ENCODE measurements at regions not wholly inside any gene's neighbourhood (a gene's known extent, or its start where the extent isn't known, plus 50 kb on each side); places are given as distances from the start of the nearest gene placed in this dataset.

DNA sequence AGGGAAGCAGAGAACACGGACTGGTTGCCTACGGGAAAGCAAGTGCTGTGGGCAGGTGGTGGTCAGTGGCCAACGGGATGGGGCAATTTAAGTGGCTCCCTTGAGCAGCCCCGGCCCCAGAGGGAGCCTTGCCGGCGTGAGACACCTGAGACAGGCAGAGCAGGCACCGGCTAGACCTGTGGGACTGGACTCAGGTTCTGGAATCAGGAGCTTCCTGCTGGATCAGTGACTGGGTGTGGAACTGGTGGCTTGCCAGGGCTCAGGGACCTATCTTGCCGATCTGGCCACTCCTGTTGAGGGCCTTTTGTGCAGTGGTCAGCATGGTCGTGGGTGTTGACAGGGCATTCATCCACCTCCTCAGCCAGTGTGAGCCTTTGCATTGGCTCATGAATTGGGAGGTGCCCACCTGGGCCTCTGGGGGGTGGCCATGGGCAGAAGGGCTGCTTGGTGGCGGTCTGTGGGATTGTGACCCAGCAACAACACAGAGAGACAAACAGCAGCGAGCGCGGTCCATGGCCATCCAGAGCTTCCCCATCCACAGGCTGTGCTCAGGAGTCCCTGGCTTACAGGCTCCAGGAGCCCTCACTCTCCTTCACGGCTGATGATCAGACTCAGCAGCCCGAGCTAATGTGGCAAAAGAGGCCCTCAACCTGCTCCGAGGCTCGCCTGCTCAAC is 85.4 kb upstream of the ZNF516 start:
- no peak for DNase-seq (ENCODE audit: extremely low read depth, low read depth)

GRCh38 chr18:76579301-76579695 is 84.3 kb upstream of the ZNF516 start:
- DNase-seq (ENCODE audit: extremely low read depth, low read depth): no peak

- DNase-seq (ENCODE audit: extremely low read depth, low read depth): no peak
Observed at GRCh38 chr18:76578571-76579300, 83.7 kb upstream of the ZNF516 start.

DNA sequence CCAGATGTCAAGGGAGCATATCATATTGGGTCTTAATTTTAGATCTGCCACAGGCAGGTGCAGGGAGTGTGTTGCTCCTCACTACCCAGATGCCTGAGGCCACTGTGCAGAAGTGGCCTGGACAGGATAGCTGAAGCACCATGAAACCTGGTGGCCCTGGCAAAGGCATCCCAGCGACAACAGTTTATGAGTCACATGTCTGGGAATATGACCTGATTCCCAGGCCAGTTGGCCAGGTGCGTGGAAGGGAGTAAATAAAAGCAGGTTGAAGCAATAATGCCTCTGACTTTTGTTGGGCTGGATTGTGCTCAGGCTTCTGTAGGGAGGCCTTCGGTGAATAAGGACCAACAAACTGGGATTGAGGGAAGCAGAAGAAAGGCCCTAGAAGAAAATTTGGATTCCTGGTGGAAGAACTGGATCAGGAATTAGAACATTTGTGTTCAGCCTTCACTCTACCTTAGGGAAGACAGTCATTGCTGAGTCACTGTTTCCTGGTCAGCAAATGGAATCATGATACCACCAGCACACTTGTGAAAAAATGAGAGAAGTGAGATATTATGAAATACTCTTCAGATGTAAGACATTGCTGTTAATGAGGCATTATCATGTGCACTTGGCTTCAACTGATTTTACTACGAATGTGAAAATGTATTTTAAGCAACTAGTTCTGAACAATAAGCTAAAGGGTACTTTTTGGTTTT is 78.4 kb upstream of the ZNF516 start:
- DNase-seq (ENCODE audit: extremely low read depth, low read depth): peak; percentile 75

DNA sequence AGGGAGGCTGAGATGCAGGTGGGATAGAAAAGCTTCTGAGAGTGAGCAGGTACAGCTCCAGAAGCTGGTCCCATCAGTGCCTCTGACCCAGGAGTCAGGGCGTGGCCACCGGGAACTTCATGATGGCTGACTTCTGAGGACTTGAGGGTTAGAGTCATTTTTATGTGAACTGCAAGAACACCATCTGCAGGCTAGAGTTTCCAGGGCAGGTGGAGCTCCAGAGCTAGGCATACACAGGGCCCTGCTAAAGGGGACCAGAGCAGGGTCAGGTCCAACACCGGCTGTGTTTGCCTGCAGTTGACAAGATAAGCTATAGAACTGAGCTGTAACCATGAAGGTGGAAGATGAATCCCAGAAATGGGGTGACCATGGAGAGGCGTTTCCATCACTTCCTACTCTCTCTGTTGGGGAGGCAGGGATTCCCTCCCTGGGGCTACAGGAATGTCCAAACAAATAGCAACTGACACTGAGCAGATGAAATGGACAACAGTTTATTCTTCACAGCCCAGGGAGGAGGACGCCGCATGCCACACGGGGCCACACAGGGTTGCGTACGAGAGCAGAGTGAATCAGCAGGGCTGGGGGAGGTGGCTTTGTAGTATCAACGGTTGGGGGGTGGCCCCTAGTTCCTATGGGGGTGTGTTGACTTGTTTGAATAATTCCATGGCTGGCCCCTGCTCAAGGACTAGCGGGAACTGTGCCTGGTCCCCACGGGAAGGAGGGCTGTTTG is 77.6 kb upstream of the ZNF516 start:
- DNase-seq (ENCODE audit: extremely low read depth, low read depth): peak; percentile 13

DNA sequence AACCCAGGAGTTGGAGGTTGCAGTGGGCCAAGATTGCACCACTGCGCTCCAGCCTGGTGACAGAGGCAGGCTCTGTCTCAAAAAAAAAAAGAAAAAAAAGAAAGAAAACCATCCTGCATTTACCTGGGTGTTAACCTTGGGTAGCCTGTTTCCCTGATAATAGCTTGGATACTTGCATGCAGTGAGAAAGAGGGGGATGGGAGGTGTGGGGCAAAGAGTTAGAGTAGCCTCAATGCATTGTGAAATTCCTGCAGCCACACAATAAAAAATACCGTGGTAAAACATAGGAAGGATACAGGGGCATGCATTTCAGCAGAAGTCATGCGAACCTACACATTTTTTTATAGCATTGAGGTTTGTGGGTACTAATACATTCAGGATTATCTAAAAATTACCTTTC is 76.6 kb upstream of the ZNF516 start:
- DNase-seq (ENCODE audit: extremely low read depth, low read depth): no peak

DNA sequence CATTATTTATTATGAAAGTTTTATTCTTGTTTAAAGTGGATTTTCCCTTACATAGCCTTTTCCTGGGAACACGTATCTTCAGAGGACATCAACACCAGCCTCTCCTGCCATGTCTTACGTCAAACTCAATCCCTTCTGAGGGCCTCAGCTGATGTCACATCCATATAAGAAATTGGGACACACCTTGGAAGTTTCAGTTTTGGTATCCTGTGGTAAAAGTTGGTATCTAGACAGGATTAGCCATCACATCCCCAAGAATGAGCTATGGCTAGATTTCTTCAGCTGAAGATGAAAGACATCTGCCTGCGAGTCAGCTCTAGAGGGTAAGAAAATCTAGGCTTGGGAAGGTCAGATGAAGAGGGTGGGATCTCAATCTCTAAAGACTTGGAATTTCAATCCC is 75.8 kb upstream of the ZNF516 start:
- DNase-seq (ENCODE audit: extremely low read depth, low read depth): no peak

DNA sequence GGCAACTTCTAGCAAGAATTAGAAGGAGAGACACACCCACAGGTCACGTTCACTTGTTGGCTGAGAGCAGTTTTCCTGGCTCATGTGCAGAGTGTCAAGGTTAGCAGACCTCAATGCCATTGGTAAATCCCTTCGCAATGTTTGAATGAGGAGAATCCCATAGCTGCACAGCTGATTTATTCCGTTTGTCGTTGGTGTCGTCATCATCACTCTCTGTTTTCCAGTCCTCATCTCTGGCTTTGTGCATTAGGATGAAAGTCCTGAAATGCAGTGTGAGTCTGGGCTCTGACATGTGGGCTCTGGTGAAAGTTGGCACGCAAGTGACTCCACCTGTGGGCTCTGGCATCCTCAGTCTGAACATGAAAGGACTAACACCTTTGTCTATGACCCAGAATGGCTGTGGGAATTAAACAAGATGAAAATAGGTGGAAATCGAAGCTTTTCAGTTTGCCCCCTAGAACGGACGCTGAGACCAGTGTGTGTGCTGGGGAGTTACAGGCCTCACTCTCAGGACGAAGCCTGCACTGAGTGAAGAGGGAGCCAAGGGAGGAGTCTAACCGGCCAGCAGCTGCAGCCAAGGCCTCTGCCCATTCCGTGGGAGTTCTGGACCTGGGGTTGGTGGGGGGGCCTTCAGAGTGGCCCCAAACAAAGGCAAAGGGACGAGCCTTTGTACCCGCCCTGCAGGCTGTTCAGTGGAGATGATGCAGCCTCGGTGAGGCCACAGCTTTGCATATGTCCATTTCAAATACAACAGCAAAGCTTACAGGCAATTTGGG is 74.8 kb upstream of the ZNF516 start:
- DNase-seq (ENCODE audit: extremely low read depth, low read depth): no peak

DNA sequence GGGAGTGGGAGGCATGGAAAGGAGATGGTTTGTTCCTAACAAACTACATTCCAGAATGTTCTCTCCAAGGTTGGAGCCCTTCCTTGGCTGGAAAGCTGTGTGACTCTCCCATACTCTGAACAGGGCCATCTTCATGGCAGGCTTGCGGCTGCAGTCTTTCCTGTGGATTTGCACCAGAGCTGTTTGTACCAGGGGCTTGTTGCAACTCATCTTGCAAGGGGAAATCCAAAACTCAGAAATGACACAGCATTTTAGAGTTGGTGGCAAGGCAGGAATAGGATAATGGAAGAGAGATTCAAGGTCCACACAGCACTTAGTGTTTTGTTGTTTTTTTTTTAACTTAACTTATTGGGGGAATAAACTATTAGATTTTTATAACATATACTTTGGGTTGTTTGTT is 73.7 kb upstream of the ZNF516 start:
- DNase-seq (ENCODE audit: extremely low read depth, low read depth): no peak

DNA sequence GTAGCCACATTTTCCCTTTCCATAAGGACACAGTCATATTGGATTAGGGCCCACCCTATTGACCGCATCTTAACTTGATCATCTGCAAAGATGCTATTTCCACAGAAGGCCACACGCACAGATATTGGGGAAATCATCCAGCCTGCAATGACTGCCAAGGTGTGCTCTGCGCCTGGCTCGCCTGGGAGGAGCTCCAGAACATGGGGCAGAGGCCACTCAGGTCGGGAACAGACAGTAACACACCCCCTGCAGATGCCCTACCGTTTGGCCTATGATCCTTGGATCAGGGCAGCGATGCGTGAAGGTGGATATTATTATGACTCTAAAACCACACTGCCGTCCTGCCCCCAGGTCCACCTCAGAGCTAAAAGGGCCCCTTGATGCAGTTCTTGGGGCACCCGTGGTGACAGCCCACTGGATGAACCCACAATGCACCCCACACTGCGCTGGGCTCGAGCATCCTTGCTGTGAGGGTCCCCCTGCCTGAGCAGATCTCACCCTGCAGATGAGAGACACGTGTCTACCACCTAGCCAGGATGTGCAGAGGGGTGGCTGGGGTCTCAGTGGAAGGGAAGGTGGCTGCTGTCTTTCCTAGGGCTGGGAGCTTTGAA is 72.9 kb upstream of the ZNF516 start:
- no peak for DNase-seq (ENCODE audit: extremely low read depth, low read depth)

- DNase-seq (ENCODE audit: extremely low read depth, low read depth): no peak
Observed at GRCh38 chr18:76566987-76567386, 71.9 kb upstream of the ZNF516 start.

- peak; percentile 91 for DNase-seq (ENCODE audit: extremely low read depth, low read depth)
Observed at GRCh38 chr18:76565238-76566173, 70.5 kb upstream of the ZNF516 start.

DNA sequence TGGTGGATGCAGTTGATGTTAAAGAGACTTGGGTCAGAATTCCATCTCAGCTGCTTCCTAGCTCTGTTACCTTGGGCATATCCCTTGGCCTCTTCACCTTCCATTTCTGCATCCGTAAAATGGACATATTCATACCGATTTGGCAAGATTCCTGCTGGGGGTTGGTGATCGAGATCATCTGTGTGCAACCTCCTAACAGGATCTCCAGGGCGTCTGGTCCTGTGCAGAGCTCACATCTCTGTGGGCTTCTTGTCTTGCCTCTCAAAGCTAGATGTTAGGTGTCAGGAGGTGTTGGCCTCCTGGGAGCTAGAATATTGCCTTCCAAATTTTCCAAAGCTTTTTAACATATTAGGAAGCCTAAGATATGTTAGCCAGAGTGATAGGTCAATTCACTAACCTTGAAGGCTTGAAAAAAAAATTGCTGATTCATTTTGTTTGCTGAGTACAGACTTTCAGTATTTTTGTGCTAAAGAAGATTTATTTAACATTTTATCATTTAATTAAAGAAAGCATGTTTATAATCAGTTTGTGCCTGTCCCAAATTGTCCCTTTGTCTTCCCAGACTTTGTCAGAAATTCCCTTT is 69.7 kb upstream of the ZNF516 start:
- DNase-seq (ENCODE audit: extremely low read depth, low read depth): no peak

- DNase-seq (ENCODE audit: extremely low read depth, low read depth): no peak
Observed at GRCh38 chr18:76564117-76564516, 69.1 kb upstream of the ZNF516 start.

GRCh38 chr18:76562286-76563122 is 67.5 kb upstream of the ZNF516 start:
- no peak for DNase-seq (ENCODE audit: extremely low read depth, low read depth)

- DNase-seq (ENCODE audit: extremely low read depth, low read depth): no peak
Observed at GRCh38 chr18:76558881-76559667, 64.0 kb upstream of the ZNF516 start.

DNA sequence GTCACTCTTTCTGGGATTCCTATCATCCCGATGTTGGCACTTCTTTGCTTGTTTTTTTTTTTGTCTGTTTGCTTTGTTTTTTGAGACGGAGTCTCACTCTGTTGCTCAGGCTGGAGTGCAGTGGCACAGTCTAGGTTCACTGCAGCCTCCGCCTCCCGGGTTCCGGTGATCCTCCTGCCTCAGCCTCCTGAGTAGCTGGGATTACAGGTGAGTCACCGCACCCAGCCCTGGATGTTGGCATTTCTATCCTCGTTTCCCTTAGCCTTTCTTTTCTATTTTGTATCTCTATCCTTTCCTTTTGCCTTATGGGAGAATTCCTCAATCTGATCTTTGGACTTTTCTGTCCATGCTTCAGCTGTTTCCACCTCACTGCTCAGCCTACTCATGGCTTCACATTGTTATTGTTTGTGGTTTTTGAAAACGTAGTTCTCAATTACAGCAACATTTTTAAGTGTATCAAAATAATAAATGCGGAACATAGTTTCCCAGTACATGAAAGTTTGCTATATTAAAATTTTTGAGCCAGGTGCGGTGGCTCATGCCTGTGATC is 62.1 kb upstream of the ZNF516 start:
- DNase-seq (ENCODE audit: extremely low read depth, low read depth): no peak

Measured in NCI-H460 (cell line).